NCI-H128 (cell line): ENCODE measurements at regions not wholly inside any gene's neighbourhood (a gene's known extent, or its start where the extent isn't known, plus 50 kb on each side); places are given as distances from the start of the nearest gene placed in this dataset.
"Not testable (repeated sequence)": the region's sequence is repeated elsewhere in the genome, so short reads cannot be mapped to it uniquely, and the experiment has no call there.

Experiments used
- DNase-seq: peaks from one replicate; lab custom pipeline; 2025; ENCODE audit not compliant: unreplicated experiment; lab: John Stamatoyannopoulos, UW

GRCh38 chr9:28435456-28435855, 862.2 kb upstream of the C9orf72 start:
- no peak for DNase-seq

DNA sequence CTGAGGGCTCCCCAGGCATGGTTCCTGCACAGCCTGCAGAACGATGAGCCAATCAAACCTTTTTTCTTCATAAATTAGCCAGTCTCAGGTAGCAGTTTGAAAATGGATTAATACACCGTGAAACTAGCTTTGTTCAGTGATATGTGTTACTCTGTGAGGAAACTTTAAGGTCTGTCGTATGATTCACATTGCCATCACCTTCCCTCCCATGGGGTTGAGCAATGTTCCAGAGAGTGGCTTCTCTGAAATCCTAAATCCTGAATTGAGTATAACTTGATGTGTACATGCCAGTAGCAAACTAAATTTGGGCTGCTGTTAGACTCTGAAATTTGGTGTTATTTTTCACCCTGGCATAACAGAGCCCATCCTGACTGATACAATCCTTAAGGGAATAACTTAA, 866.4 kb upstream of the C9orf72 start:
- no peak for DNase-seq

- no peak for DNase-seq
Measured at GRCh38 chr9:28443461-28443860, 870.2 kb upstream of the C9orf72 start.

DNA sequence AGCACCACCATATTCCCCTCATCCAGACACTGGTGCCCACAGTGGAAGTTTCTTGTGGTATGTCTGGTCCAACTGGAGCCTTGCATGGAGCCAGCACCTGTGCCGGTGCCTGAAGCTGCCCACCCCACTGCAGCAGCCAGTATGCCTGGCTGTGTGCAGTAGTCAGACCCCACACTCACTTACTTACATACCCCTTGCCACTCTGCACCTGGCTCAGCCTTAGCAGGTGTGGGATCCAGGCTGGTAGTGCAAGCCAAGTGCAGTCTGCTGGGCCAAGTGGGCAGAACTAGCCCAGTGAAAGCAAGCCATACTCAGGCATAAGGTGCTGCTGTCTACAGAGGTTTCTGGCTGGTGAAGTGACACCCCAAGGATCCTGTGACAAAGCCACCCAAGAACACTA, 871.4 kb upstream of the C9orf72 start:
- no peak for DNase-seq

- no peak for DNase-seq
Measured at GRCh38 chr9:28445211-28445610, 871.9 kb upstream of the C9orf72 start.

DNA sequence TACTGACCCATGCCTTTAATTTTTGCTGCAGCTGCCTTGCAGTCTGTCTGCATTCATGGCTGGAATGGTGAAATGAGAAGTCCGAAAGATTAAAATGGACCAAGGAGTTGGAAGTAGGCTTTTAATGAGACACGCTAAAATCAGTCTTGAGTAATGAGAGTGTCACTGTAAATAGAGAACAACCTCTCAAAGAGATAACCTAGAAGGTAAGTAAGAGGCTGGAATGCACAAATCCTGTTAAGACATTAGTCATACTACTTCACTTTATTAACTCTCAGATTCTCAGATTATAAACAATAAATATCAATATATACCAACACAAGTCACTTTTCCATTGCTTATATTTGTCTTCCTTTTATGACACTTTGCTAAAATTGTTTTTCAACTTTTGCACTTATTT, 880.6 kb upstream of the C9orf72 start:
- DNase-seq = no peak

GRCh38 chr9:28456861-28457260, 883.6 kb upstream of the C9orf72 start:
- DNase-seq = no peak

- DNase-seq = no peak
Measured at GRCh38 chr9:28464481-28465216, 891.4 kb upstream of the C9orf72 start.

DNA sequence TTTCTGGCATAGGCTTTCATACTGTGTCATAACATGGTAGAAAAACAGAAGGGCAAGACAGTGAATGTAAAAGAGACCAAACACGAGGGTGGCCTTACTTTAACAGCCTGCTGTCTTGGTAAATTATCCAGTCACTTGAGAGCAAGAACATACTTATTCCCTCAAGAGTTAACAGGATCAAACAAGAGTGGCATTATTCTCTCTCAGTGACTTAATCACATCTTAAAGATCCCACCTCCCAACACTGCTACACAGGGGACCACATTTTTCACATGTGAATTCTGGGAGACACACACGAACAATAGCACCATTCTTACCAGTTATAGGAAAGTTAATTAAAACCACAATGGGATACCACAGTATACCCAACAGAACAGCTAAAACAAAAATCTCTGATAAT, 898.0 kb upstream of the C9orf72 start:
- DNase-seq = no peak

- no peak for DNase-seq
Measured at GRCh38 chr9:28487561-28487960, 914.3 kb upstream of the C9orf72 start.

- DNase-seq = no peak
Measured at GRCh38 chr9:28491121-28491520, 917.8 kb upstream of the C9orf72 start.

DNA sequence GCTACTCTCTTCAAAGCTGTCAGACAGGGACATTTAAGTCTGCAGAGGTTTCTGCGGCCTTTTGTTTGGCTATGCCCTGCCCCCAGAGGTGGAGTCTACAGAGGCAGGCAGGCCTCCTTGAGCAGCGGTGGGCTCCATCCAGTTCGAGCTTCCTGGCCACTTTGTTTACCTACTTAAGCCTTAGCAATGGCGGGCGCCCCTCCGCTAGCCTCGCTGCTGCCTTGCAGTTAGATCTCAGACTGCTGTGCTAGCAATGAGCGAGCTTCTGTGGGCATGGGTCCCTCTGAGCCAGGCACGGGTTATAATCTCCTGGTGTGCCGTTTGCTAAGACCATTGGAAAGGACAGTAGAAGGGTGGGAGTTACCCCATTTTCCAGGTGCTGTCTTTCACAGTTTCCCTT, 924.9 kb upstream of the C9orf72 start:
- DNase-seq = not testable (repeated sequence)

GRCh38 chr9:28502189-28502588, 928.9 kb upstream of the C9orf72 start:
- DNase-seq = no peak

GRCh38 chr9:28502741-28503140, 929.5 kb upstream of the C9orf72 start:
- no peak for DNase-seq

DNA sequence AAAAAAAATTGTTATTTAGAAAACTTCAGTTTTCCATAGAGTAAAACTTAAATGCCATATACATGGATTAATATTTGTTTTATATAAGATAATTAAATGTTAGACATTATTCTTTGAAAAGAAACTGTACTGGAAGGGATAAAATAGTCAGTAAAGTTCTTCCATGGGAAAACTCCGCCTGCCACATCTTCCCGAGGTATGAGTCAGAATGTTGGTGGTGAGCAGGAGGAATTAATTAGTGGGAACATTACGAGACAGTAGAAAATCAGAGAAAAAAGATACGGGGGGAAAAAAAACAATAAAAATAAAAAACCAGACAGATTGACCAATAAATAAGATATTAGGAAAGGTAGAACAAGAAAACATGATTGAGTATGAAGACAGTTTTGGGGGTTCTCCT, 930.3 kb upstream of the C9orf72 start:
- DNase-seq = no peak

DNA sequence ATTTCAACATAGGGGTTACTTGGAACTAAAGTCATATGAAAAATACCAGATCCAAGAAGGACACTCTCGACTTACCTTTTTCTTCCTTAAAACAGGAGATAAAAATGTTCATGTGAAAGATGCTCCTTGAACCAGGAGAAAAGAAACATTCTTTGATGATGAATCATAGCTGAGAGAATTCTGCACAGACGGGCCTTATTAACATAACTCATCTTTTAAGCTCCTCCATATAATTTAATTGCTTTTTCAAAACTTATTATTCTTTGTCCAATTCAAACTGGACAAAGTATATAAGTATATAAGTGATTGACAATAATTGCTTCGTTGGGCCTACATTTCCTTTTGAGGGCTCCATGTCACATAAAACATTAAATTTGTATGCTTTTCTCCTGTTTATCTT, 945.2 kb upstream of the C9orf72 start:
- no peak for DNase-seq

DNA sequence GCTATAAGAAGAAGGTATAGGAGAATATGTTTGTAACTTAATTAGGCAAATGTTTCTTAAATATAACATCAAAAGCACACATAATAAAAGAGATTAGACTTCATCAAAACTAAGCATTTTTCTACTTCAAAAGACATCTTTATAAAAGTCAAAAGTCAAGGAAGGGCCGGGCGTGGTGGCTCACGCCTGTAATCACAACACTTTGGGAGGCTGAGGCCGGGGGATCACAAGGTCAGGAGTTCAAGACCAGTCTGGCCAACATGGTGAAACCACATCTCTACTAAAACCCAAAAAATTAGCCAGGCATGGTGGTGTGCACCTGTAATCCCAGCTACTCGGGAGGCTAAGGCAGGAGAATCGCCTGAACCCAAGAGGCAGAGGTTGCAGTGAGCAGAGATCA, 951.0 kb upstream of the C9orf72 start:
- not testable (repeated sequence) for DNase-seq

GRCh38 chr9:28528049-28528448, 954.8 kb upstream of the C9orf72 start:
- DNase-seq = no peak

DNA sequence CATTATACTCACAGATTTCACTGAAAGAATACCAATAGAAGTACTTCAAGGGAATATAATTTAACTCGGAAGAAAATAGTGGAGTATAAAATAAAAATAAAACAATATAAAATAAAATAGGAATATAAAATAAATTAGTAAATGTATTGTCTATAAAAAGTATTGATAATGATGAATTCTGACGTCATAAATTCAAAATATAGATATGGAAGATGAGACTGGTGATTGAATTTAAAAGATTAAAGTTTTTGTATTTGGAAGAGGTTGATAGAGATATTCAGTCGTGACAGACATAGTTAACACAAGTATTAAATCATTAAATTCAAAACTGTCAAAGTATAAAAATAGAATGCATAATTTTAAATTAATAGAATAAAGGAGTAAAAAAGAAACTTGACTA, 964.9 kb upstream of the C9orf72 start:
- no peak for DNase-seq

DNA sequence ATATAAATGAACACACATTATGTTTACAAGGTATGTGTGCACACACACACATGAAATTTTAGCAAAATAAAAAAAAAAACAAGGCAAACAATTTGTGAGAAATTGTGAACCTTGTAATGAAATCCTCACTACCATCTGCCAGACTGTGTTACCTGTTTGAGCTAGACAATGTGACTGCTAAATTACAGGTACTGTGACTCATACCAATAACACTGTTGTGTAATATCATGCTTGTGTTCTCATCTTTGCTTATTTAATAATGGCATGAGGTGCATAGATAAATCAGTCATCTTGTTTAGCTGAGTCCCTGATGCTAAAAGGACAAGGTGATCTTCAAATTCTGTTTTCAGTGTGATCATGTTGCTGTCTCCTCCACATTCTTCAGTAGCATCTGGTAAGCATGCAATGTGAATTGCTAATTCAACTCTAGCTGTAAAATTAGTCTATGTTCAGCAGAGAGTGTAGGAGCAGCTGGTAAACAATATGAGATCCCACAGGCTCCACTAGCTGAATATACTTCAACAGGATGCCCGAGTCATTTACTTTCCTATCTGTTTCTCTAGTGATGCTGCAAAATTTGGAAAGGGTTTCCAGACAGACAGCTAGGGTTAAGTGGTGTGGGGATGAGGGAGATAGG, 966.3 kb upstream of the C9orf72 start:
- no peak for DNase-seq

DNA sequence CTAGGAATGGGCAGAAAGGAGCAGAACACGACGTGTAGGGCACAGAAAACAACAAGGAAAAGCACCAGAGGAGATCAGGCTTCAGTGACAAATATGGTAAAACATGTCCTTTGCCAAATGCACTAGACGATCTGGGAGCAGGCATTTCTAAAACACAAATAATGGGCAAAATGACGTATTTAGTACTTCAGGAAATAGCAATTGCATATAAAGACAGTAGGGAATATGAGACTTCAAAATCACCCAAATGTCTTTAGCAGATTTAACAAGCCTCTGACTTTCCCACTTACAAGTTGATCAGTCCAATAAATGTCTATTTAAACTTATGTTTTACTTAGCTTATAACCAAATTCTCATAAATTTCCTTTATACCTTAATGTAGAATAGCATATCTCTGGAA, 969.6 kb upstream of the C9orf72 start:
- no peak for DNase-seq

GRCh38 chr9:28547527-28547926, 974.2 kb upstream of the C9orf72 start:
- DNase-seq = no peak
